NCI-H510A treated with DMSO at 0.1 percent for 48 hours (cell line): ENCODE measurements at regions not wholly inside any gene's neighbourhood (a gene's known extent, or its start where the extent isn't known, plus 50 kb on each side); places are given as distances from the start of the nearest gene placed in this dataset.

Source experiments
- DNase-seq: peaks from one replicate; lab custom pipeline; 2025; lab: John Stamatoyannopoulos, UW

DNA sequence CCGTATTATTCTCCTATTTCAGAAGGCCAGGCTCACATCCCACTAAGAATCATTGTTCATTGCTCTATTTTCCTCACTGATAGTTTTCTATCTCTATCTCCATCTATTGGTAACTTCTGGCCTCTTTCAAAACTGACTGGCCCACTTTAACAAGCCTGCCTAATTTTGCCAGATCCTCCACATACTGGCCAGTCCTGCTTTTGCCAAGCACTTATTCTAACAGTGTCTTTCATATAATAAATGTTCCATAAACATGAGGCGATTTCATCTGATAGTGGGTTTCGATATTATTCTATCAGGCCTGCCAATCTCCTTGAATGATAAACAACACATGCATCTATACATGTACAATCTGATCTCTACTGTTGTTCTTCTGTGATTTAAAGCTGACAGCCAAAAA, 125.9 kb upstream of the KCNH7 start:
- no peak for DNase-seq

DNA sequence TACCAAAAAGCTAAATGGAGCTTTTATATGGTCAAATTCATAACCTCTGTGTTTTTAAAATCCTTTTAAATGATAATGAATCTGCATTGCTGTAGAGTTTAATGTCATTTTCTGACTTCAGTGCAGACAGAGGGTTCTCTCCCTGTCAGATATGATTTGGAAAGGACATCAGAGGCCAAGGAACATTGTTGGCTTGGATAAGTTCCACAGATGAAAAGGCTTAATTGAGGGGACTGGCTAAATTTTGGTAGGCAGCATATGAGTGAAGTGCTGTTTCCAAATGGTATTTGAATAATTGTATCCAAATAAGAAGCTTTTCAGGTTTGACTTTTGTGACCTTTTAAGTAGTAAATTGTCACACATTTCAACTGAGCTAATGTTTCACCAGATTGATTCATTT, 124.6 kb upstream of the KCNH7 start:
- DNase-seq: no peak

DNA sequence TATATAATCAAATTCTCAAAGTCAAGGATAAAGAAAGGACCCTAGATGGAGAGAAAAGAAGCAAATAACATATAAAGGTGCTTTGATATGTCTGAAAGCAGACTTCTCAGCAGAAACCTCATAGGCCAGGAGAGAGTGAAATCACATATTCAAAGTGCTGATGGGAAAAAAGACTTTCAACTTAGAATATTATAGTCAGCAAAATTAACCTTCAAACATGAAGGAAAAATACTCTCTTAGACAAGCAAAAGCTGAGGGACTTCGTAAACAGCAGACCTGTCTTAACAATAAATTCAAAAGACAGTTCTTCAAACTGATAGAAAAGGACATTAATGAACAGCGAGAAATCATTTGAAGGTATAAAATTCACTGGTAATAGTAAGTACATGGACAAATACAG, 107.2 kb upstream of the KCNH7 start:
- DNase-seq: no peak

DNA sequence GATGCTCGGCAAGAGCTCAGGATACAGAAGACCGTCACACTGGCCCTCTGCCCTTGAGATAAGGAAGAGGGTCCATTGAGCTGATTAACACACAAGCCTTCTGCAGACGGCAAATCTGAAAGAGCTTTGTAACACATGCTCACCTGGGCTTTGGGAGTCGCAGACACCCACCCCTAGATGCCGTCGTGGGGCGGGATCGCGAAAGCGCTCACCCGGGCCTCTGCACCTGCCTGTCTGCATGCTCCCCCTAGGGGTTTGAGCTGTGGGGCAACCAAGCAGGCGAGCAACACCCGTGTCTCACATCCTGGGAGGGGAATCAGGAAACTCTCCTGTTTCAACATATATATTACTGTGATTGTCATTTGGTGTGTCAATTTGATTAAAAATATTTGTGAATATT, 99.8 kb upstream of the KCNH7 start:
- DNase-seq: no peak

DNA sequence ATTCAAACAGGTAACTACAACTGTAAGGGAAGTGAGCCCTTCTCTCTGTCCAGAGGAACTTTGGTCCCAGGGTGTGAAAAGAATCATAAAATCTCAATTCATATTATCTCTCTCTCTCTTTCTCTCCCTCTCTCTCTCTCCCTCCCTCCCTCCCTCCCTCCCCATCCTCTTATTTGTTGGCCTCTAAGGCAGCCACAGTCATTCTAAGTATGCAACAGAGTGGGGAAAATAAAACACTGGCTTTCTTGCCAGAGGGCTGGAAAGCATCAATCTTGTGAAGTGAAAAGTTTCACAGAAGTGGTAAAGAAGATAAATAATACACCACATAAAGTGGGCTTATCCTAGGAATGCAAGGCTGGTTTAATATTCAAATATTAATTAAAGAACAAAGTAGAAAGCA, 95.6 kb upstream of the KCNH7 start:
- no peak for DNase-seq

DNA sequence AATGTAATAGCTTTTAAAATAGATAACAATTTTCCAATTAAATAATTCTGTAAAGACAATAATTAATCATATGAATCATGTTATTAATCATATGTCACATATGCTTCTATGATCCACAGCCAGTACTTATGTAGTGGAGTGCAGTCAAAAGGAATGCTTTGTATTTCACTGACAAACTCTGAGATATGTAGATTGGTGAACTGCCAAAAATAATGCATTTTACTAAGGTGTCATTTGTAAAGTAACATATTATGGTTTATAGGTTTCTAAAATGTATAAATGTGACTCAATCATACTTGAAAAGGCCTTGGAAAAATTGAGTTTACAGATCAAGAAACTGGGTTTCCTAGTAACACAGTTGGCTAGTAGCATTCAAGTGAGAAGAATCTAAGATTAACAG, 93.8 kb upstream of the KCNH7 start:
- no peak for DNase-seq

DNA sequence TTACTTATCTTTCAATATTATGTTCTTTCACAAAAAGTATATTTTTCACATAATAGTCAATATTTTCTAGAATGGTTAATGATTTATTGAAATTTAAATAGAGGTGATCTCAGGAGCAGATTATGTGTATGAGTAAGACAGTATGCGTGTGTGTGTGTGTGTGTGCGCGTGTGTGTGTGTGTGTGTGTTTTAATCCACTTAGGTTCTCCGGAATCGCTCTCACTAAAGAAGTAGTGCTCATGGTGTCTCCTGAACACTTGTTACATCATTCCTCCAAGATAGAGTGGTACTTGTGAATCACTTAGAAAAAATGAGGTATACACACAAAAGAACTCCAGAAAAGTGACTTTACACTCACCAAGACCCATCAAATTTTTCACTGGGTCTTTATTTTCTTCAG, 91.0 kb upstream of the KCNH7 start:
- DNase-seq: no peak

DNA sequence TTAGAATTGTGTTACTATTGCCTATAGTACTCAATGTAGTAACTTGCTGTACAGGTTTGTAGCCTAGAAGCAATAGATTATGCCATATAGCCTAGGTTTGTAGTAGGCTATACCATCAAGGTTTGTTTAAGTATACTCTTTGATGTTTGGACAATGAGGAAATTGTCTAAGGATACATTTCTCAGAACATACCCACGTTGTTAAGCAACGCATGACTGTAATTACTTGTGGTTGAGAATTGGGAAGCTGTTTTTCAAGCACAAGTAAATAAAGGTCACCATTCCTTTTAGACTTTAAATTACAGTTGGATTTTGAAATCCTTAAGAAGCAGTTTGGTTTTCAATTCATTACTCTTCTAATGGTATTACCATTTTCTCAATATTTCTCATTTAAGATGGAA, 89.8 kb upstream of the KCNH7 start:
- DNase-seq: no peak

DNA sequence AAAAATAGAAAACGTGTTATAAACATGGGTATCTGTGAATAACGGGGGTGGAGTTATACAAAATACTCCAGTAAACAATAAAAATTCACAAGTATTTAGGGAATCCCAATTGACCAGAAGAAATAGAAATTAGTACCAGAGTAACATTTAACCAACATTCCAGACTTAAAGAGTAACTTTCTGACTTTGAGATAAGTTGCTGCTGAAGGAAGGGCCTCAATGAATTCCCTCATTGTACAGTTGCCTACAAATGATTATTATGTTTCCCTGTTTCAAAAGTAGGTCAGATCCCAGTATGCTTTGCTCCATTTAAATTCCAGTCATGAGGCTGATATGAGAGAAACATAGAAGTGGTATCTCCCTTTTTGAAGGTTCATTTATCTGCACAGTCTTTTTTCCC, 88.3 kb upstream of the KCNH7 start:
- no peak for DNase-seq

DNA sequence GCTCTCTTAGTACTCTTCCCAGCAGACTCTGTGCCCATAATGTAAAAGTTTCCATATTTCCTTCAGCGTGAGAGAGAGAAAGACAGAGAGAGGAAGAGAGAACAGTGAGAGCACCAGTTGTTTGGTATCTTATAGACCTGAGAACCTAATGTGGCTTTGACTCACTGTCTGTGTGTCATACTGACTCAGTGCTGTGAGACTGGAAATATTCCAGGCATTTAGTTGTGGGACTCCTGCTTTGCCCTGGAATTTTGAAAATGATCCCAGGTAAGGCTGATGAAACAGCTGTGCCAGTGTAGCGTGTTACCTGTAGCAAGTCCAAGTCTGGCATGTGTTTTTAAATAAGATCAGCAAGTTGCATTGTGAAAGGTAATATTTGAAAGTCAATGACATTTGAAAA, 87.9 kb upstream of the KCNH7 start:
- DNase-seq: no peak

DNA sequence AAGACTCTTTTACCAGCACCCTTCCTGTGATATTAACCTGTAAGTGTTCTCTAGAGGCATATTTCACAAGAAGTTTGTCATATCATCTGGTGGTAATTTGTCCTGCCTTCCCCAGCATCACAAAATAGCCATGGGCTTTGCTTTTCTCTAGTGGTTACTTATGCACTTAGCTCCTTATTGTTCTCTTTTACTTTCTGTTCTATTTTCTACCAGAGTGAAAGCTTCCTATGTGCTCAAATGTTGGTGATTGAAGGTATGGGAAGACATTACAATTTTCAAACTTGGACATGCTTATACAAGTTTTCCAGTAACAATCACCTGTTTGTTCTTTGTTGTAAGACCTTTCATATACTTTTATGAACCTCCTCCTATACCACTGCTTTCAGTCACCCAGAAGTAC, 87.0 kb upstream of the KCNH7 start:
- no peak for DNase-seq

DNA sequence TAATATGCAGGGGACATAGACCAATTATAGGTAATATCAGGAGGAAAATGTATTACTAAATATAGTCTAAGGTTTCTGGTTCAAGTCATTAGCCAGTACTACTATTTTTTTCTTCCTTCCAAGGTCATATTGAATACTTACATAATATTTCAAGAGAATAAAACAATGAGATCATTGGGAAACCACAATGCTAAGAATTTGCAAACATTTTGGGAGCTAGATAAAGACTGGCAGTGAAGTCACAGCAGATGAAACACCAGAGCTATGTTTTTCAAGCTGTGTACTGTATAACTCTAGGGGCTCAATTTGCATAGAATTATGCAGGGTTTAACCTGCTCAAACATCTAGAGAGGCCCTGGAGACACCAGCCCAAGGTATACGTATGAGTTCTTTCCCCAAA, 80.5 kb upstream of the KCNH7 start:
- DNase-seq: no peak

DNA sequence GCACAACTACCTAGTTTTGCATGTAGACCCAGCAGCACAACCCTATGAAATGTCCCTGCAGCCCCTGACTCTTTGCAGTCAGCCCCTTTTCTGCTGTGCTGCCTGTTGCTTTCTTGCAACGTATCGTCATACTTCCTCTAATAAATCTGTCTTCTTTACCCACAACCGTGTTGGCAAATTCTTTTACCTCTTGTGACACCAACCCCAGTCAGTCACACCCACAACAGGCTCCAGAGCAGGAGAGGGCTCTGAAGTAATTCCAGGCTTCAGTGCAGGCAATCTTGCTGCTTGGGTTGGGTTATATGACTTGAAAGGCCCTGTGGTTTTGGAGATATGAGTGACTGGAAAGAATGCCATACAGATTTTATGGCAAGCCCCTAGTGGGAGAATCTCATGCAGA, 79.1 kb upstream of the KCNH7 start:
- DNase-seq: no peak

DNA sequence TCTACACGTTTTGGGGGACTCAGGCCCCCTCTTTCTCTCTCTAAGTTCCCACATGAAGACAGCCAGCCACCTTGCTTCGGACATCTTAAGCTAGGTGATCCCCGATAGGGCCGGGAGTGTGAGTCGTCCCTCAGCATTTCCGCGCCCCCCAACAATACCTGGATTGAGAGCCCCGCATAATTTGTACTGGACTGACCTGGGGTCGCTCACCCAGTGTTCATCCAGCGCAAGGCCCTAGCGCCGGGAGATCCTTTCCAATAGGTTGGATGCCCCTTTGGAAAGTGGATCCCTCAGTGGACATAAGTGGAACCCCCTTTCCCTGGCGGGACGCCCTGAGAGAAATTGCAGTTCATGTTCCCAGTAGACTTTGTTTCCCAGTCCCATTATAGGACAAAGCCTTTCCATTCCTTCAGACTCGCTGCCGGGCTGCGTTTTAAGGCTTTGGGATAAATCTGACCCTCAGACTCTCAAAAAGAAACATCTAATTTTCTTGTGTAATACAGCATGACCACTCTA, 77.8 kb upstream of the KCNH7 start:
- DNase-seq: no peak

DNA sequence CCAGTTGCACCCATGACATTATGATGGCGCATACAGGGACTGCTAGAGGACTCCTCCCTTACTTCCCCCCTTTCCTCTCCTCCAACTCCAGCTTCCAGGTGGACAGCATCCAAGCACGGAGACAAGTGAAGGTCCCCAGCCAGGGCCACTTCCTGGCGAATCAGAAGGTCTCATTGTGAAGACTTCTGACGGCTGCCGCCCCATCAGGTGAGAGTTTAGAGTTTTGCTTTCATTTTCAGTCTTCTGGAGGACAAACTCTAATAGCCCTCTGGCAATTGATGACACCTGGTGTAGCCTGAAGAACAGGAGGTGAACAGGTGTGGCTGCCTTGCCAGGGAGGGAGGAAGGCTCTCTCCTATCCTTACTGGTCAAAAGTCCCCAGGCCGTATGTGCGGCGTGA, 77.3 kb upstream of the KCNH7 start:
- DNase-seq: peak; percentile 15

DNA sequence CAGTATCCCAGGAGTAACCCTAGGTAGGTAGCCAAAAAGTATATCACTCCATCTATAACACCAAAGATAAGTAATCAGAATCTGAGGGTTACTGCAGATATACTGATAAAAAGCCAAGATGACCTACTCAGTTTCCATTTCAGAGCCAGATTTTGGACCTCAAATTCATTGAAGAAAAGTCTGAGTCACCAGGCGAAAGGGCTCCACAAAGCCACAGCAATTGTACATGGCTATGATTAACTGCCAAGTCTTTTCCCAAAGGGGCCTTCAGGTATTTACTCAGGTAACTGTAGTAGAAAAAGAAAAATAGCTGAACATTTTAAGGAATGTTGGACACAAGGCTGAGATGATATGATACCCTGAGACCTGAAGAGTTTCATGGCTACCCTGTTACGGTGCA, 75.6 kb upstream of the KCNH7 start:
- DNase-seq: no peak

DNA sequence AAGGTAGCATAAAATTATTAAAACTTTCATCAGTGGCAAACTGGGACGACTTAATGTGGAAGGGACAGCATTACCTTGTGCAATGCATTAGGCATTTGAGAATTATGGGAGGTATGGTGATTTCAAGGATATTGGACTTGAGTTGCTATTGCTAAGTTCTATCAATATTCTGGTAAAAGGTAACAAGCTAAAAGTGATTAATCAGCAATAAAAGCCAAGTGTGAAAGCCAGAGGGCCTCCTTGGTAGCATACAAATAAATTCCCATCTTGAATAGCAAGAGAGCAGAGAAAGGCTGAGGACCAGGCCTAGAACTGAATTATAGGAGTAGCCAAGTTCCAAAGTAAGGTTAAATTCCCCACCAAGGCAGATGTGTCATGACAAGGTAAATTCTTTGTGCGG, 74.2 kb upstream of the KCNH7 start:
- no peak for DNase-seq

DNA sequence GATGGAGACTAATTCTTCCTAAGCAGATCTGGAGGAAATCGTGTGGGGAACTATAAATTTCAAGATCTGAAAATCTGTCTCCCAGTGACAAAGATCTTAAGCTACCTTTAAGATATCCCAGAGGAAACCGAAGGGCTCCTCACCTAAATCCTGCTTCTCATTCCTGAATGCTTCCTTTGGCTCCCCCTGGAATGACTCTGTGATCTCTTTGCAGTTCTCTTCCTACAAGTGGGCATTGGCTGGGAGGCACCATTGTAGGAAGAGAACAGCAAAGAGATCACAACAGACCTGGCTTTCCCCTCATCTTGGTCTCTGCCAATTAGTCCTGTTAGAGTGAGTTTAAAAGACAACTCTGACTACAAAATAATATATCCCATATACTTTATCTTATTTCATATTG, 70.0 kb upstream of the KCNH7 start:
- DNase-seq: no peak

DNA sequence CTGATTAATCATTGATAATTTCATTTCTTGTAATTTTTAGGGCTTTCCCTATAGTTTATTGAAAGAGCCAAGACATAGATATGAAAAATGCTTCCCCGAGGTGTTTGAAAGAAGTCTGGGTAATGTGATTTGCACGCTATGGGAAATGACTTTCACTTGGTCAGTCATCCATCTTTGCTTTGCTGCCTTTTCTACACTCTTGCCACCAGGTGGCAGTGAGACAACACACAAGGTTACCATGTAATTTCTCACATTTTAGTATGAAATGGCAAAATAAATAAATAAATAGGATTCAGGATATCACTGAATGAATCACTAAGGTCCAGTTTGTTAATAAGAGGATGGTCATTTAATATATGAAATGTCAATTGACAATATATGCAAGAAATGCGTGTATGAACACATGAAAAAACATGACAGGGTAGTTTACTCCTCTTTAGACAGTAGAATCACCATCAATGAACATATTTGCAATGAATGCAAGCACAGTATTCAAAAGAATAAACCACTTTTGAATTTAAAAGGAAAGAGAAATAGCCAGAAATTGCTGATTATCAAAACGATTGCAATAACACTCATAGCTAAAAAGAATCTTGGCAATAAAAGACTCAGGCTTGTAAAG, 52.2 kb upstream of the KCNH7 start:
- DNase-seq: peak; percentile 39

DNA sequence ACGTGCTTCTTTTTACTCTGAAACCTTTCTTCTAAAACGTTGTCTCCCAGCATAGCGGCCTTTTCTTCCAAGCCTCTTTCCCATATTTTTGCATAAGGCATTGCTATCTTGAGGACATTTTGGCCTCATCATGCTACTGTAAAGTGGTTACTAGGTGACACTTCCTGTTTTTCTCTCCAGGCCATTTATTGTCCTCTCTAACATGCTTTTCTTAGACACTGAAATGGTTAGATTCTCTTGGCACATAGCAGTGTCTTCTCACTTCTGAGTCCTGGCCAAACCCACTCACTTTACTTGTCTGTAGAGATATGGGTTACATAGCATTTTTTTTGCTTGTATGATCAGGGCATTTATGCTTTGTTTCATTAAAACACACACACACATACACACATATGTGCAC, 50.1 kb upstream of the KCNH7 start:
- peak; percentile 18 for DNase-seq
